HUES64 (cell line): ENCODE measurements at regions not wholly inside any gene's neighbourhood (a gene's known extent, or its start where the extent isn't known, plus 50 kb on each side); places are given as distances from the start of the nearest gene placed in this dataset.

Source experiments
- H3K27ac ChIP-seq: 2 replicates; pipeline ENCODE4 v1.7.0; 2013; ENCODE audit warnings: low read depth, low read length, inconsistent platforms
- H3K27me3 ChIP-seq: 2 replicates; pipeline ENCODE4 v1.6.1; 2013; ENCODE audit warnings: mild to moderate bottlenecking, low read length; ENCODE audit not compliant: insufficient read depth
- H3K36me3 ChIP-seq: 2 replicates; pipeline ENCODE4 v1.6.1; 2013; ENCODE audit warnings: mild to moderate bottlenecking, low read length; ENCODE audit not compliant: insufficient read depth
- H3K4me1 ChIP-seq: 2 replicates; pipeline ENCODE4 v1.6.1; 2013; ENCODE audit warnings: mild to moderate bottlenecking, low read length, moderate library complexity; ENCODE audit not compliant: insufficient read depth
- H3K4me3 ChIP-seq: 2 replicates; pipeline ENCODE4 v1.5.1; 2013; ENCODE audit warnings: mild to moderate bottlenecking, low read length, moderate library complexity
- H3K9ac ChIP-seq: 2 replicates; pipeline ENCODE4 v1.6.1; 2013; ENCODE audit warnings: mild to moderate bottlenecking, low read depth, low read length
- H3K9me3 ChIP-seq: 2 replicates; pipeline ENCODE4 v1.6.1; 2013; ENCODE audit warnings: low read depth, low read length; ENCODE audit not compliant: insufficient read depth
- WGBS: fragments of 150-250, 120-280 bp; methylation state at CpG from one replicate; pipeline ENCODE4 v1.1.7; 2013; ENCODE audit warnings: missing lambda C conversion rate; 5-methylcytosine and 5-hydroxymethylcytosine counted together

DNA sequence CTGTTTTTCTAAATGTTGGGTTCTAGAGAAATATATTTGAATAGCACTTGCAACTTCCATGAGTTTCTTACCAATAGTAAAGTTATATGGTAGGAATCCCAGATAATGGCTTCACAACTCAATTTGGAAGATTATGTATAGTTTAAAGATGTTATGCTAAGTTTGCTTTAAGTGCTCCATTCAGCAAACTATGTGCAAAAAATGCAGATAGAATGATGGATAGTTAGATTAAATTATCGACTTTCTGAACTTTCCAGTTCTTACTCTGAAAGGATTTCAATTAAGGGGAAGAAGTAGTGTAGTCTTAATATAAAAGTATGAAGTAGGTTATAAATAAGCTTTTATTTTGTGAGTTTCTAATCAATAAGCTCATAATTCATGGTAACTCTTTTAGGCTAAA is 60.7 kb upstream of the NFKB1 start:
- Histone ChIP-seq H3K27ac (no peak overlapping the region), H3K9ac (no peak overlapping the region), H3K9me3 (no peaks in the 10 kb centered on the region), H3K27me3 (no peaks in the 10 kb centered on the region), H3K4me3 (no peak overlapping the region), H3K36me3 (no peaks in the 10 kb centered on the region), H3K4me1 (peaks cover 15% of the 10 kb centered on the region)
- 95% methylated on average over 1 of the region's 1 CpG for WGBS

DNA sequence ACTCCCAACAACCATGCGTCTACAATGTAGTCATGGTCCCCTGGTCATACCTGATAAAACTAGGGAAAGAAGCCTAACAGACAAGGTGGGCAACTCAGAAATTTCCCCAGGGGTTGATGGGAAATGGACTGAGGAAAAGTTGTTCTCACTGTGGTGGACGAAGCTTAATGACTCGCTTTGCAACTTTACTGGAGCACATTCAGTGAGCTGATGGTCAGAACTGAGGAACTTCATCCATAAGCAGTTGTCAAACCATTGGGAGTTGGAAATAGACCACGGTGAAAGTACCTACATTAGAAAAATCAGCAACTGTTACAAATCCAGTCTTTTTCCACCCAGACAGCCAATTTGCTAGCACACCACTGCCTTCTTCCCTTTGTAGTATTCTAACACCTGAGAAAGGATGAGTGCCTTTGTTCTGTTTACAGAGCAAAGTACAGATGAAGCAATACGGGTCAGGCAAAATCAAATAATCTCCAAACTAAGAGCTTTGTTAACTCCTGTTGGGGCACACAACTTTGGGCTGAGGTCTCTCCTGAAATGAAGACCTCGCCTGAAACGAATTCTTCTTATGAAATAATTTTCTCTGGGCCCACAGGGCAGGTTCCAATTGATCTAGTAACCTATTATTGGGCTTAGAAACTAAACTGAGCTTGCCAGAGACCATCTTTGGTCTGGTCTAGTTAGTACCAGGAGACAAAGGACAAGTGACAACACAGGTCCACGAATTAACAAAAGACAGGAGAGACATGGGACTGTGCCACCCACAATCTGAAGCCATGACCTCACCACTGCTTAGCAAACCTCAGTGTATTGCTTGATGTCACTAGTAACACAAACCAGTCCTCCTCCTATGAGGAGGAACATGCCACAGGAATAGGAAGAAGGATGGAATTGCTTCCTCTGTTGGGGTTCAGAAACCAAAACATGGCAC is 58.9 kb upstream of the NFKB1 start:
- Histone ChIP-seq H3K9me3 (no peaks in the 10 kb centered on the region), H3K9ac (no peak overlapping the region), H3K4me1 (peaks cover 15% of the 10 kb centered on the region), H3K27ac (no peak overlapping the region), H3K27me3 (no peaks in the 10 kb centered on the region), H3K36me3 (no peaks in the 10 kb centered on the region), H3K4me3 (no peak overlapping the region)
- WGBS, result 88% methylated on average over 8 of the region's 8 CpGs

DNA sequence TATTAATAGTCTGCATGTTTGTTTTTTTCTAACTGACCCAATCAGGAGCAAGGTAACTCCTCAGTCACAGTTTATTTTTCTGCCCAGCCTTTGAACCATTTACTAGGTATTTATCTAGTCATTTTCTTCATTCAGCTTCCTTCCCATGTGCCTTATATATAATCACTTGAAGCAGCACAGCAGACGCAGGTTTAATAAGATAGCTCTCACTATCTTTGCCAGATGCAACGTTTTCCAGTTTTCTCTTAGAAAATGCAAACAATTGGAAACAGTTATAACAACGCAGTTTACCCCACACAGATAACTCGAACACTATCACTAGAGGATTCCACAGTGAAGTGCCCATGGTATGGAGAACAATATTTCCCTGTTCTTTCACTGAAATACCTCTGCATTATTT is 56.4 kb upstream of the NFKB1 start:
- Histone ChIP-seq H3K9me3 (no peaks in the 10 kb centered on the region), H3K4me1 (peaks cover 2% of the 10 kb centered on the region; the same call in 1 of the 2 replicates), H3K27ac (no peak overlapping the region), H3K27me3 (no peaks in the 10 kb centered on the region), H3K36me3 (no peaks in the 10 kb centered on the region), H3K4me3 (no peak overlapping the region), H3K9ac (no peak overlapping the region)
- 90% methylated on average over 4 of the region's 4 CpGs for WGBS

DNA sequence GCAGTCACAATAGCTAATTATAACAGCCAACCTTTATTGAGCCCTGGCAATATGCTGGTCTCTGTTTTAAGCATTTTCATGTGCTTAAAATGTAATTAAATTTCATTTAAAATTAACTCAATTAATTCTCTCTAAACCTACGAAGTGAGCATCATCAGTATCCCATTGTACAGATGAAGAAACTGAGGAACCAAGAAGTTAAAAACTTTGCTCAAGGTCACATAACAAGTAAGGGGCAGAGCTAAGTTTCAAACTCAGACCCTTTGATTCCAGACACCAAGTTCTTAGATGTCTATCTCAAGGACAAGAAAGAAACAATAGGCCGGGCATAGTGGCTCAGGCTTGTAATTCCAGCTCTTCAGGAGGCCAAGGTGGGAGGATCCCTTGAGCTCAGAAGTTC is 55.9 kb upstream of the NFKB1 start:
- Histone ChIP-seq H3K27ac (no peak overlapping the region), H3K4me1 (no peaks in the 10 kb centered on the region), H3K9me3 (no peaks in the 10 kb centered on the region), H3K4me3 (no peak overlapping the region), H3K27me3 (no peaks in the 10 kb centered on the region), H3K9ac (no peak overlapping the region), H3K36me3 (no peaks in the 10 kb centered on the region)
- 87% methylated on average over 2 of the region's 2 CpGs for WGBS

DNA sequence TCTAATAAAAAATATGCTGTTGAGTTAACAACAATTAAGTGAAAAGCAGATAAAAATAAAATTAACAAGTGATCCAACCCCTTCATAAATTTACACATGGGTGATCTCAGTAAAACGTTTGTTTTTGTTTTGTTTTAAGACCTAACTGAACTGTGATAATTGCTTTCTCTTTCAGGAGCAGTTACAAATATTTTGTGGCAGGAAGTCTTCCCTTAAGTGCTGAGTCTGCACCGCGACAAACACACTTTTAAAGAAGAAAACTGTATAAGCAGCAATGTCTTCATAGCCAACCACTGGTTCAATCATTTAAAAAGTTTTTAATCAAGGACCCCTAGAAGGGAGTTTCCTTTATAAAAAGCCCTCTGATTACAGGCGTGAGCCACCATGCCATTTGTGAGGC is 53.7 kb upstream of the NFKB1 start:
- H3K27ac ChIP-seq, result no peak overlapping the region
- 73% methylated on average over 4 of the region's 4 CpGs for WGBS
- no peak overlapping the region for H3K9ac ChIP-seq

DNA sequence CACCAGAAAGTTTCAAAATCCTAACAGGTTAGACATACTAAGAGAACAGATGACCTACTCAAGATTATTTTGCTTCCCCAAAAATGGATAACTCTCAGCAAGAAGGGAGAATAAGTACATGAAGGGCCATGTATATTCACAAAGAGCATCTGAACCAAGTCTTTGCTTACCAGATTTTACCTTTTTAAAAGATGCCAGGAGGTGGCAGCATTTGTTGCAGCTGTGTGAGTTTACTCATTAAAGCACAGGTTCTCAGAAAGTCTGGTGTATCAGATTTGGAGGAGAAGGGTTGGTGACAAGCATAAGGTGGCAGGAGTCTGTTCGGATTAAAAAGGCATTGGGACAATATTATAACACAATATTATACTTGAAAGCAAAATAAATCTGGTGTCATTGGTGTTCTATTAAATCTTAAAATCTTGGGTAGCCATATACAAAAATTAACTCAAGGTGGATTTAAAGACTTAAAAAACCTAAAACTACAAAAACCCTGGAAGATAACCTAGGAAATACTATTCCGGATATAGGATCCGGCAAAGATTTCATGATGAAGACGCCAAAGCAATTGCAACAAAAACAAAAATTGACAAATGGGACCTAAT is 51.3 kb upstream of the NFKB1 start:
- H3K27me3 ChIP-seq, result no peaks in the 10 kb centered on the region
- no peaks in the 10 kb centered on the region for H3K9me3 ChIP-seq
- no peak overlapping the region for H3K27ac ChIP-seq
- H3K36me3 ChIP-seq, result no peaks in the 10 kb centered on the region
- H3K9ac ChIP-seq, result no peak overlapping the region
- no peak overlapping the region for H3K4me3 ChIP-seq
- no peaks in the 10 kb centered on the region for H3K4me1 ChIP-seq
- WGBS, result 75% methylated on average over 3 of the region's 4 CpGs

More for the DNA sequence above, 53.7 kb upstream of the NFKB1 start:
- Histone ChIP-seq H3K9me3 (no peaks in the 10 kb centered on the region), H3K27me3 (no peaks in the 10 kb centered on the region), H3K36me3 (no peaks in the 10 kb centered on the region), H3K4me3 (no peak overlapping the region), H3K4me1 (no peaks in the 10 kb centered on the region)

DNA sequence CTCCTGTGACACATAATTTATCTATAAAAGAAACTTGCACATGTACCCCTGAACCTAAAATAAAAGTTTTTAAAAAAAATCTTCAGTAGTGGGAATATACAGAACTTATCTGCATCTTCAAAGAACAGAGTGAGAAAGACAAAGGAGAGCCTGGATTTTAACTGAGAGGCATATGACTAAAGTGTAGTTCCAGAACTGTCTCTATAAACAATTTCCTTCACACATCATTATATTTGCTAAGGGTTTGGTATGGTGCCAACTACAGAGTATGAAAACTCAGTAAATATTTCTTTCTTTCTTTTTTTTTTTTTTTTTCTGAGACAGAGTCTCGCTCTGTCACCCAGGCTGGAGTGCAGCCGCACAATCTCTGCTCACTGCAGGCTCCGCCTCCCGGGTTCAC is 49.9 kb upstream of the NFKB1 start:
- Histone ChIP-seq H3K36me3 (no peaks in the 10 kb centered on the region), H3K9ac (no peak overlapping the region), H3K4me3 (no peak overlapping the region), H3K9me3 (no peaks in the 10 kb centered on the region), H3K27me3 (no peaks in the 10 kb centered on the region), H3K27ac (no peak overlapping the region), H3K4me1 (no peaks in the 10 kb centered on the region)
- WGBS, result 97% methylated on average over 4 of the region's 4 CpGs
